Suppressor macrophage (primary cell): ENCODE measurements at regions not wholly inside any gene's neighbourhood (a gene's known extent, or its start where the extent isn't known, plus 50 kb on each side); places are given as distances from the start of the nearest gene placed in this dataset.
"Not testable (repeated sequence)": the region's sequence is repeated elsewhere in the genome, so short reads cannot be mapped to it uniquely, and the experiment has no call there.

Experiments
- DNase-seq, 4 experiments: peaks; one replicate each; pipeline ENCODE4 v3.0.0-alpha.2; 2020 to 2022

GRCh38 chr15:81056304-81056703 is 55.6 kb downstream of the TLNRD1 start:
- peak in 3 of 4 experiments; percentile 6 to 66 (median 63) for DNase-seq

GRCh38 chr15:81060470-81060869 is 59.7 kb downstream of the TLNRD1 start:
- no peak for DNase-seq

- DNase-seq = peak; percentile 52 to 85 (median 68)
Observed at GRCh38 chr15:81060907-81061306, 60.2 kb downstream of the TLNRD1 start.

- DNase-seq = no peak
Observed at GRCh38 chr15:81061490-81062253, 60.9 kb downstream of the TLNRD1 start.

GRCh38 chr15:81062937-81063336 is 62.2 kb downstream of the TLNRD1 start:
- no peak for DNase-seq

- DNase-seq = no peak
Observed at GRCh38 chr15:81064253-81064652, 63.5 kb downstream of the TLNRD1 start.

GRCh38 chr15:81067567-81067966 is 66.5 kb upstream of the CFAP161 start:
- DNase-seq = not testable (repeated sequence)

GRCh38 chr15:81068516-81068915 is 65.6 kb upstream of the CFAP161 start:
- no peak for DNase-seq

GRCh38 chr15:81069356-81069755 is 64.7 kb upstream of the CFAP161 start:
- no peak for DNase-seq

GRCh38 chr15:81069909-81070308 is 64.2 kb upstream of the CFAP161 start:
- no peak for DNase-seq

- DNase-seq = peak in 1 of 4 experiments; percentile 9
Observed at GRCh38 chr15:81071120-81071519, 63.0 kb upstream of the CFAP161 start.

GRCh38 chr15:81071705-81072104 is 62.4 kb upstream of the CFAP161 start:
- no peak for DNase-seq

GRCh38 chr15:81072551-81072950 is 61.5 kb upstream of the CFAP161 start:
- no peak for DNase-seq

- DNase-seq = peak in 1 of 4 experiments; percentile 15
Observed at GRCh38 chr15:81073801-81074200, 60.3 kb upstream of the CFAP161 start.

- DNase-seq = no peak
Observed at GRCh38 chr15:81074773-81075172, 59.3 kb upstream of the CFAP161 start.

- DNase-seq = no peak
Observed at GRCh38 chr15:81075272-81075671, 58.8 kb upstream of the CFAP161 start.

- DNase-seq = no peak
Observed at GRCh38 chr15:81080996-81081395, 53.1 kb upstream of the CFAP161 start.

GRCh38 chr15:81083201-81083600 is 50.9 kb upstream of the CFAP161 start:
- DNase-seq = no peak
